ENCODE measurements at regions not wholly inside any gene's neighbourhood (a gene's known extent, or its start where the extent isn't known, plus 50 kb on each side); places are given as distances from the start of the nearest gene placed in this dataset.
"Not testable (repeated sequence)": the region's sequence is repeated elsewhere in the genome, so short reads cannot be mapped to it uniquely, and the experiment has no call there.

- ATAC-seq (ENCODE audit: low read depth in 2 of 2) (no peak), DNase-seq (no peak)
- Histone ChIP-seq H3K4me3 (ENCODE audit: low read depth, low read length) (no peak overlapping the region), H3K36me3 (ENCODE audit: control insufficient read depth, insufficient read depth, low read length) (no peaks in the 10 kb centered on the region), H3K27ac (ENCODE audit: insufficient read depth, low read length, poor library complexity, severe bottlenecking) (no peak overlapping the region), H3K4me1 (ENCODE audit: control insufficient read depth, insufficient read depth, low read length, poor library complexity, severe bottlenecking) (no peaks in the 10 kb centered on the region), H3K9me3 (ENCODE audit: control insufficient read depth in 2 of 2, low read length in 2 of 2) (no peaks in the 10 kb centered on the region), H3K27me3 (ENCODE audit: control insufficient read depth, insufficient read depth, low read length) (peaks cover 6% of the 10 kb centered on the region)
- Mint-ChIP-seq H3K4me1 (peaks cover 0 to 8% (median 1%) of the 10 kb centered on the region in 4 donors), H3K4me3 (no peak overlapping the region), H3K27ac (no peak overlapping the region), H3K27me3 (peaks cover 8% of the 10 kb centered on the region), H3K36me3 (no peaks in the 10 kb centered on the region), H3K9me3 (no peaks in the 10 kb centered on the region)
Observed at GRCh38 chr5:71809446-71809845, 90.4 kb downstream of the CARTPT start.

GRCh38 chr5:71810023-71810422 is 90.9 kb downstream of the CARTPT start:
- Mint-ChIP-seq H3K4me1 (peaks cover 0 to 8% (median 1%) of the 10 kb centered on the region in 4 donors), H3K27ac (peak overlapping the region in 2 of 3 donors; percentile 2 to 65), H3K9me3 (no peaks in the 10 kb centered on the region), H3K4me3 (no peak overlapping the region), H3K27me3 (peaks cover 8% of the 10 kb centered on the region), H3K36me3 (no peaks in the 10 kb centered on the region)
- H3K9me3 ChIP-seq (ENCODE audit: control insufficient read depth in 2 of 2, low read length in 2 of 2): no peaks in the 10 kb centered on the region
- no peaks in the 10 kb centered on the region for H3K36me3 ChIP-seq (ENCODE audit: control insufficient read depth, insufficient read depth, low read length)
- no peak for DNase-seq
- no peak overlapping the region for H3K4me3 ChIP-seq (ENCODE audit: low read depth, low read length)
- no peak for ATAC-seq (ENCODE audit: low read depth in 2 of 2)
- peaks cover 6% of the 10 kb centered on the region for H3K27me3 ChIP-seq (ENCODE audit: control insufficient read depth, insufficient read depth, low read length)
- H3K27ac ChIP-seq (ENCODE audit: insufficient read depth, low read length, poor library complexity, severe bottlenecking): no peak overlapping the region
- H3K4me1 ChIP-seq (ENCODE audit: control insufficient read depth, insufficient read depth, low read length, poor library complexity, severe bottlenecking): no peaks in the 10 kb centered on the region

GRCh38 chr5:71810471-71811195 is 91.6 kb downstream of the CARTPT start:
- Mint-ChIP-seq H3K27me3 (peaks cover 8% of the 10 kb centered on the region), H3K36me3 (no peaks in the 10 kb centered on the region), H3K4me3 (no peak overlapping the region), H3K9me3 (no peaks in the 10 kb centered on the region), H3K4me1 (peaks cover 0 to 8% (median 1%) of the 10 kb centered on the region in 4 donors), H3K27ac (peak overlapping the region in 1 of 3 donors; percentile 2)
- no peak for ATAC-seq (ENCODE audit: low read depth in 2 of 2)
- Histone ChIP-seq H3K4me1 (ENCODE audit: control insufficient read depth, insufficient read depth, low read length, poor library complexity, severe bottlenecking) (no peaks in the 10 kb centered on the region), H3K9me3 (ENCODE audit: control insufficient read depth in 2 of 2, low read length in 2 of 2) (no peaks in the 10 kb centered on the region), H3K36me3 (ENCODE audit: control insufficient read depth, insufficient read depth, low read length) (no peaks in the 10 kb centered on the region), H3K27ac (ENCODE audit: insufficient read depth, low read length, poor library complexity, severe bottlenecking) (no peak overlapping the region), H3K4me3 (ENCODE audit: low read depth, low read length) (no peak overlapping the region), H3K27me3 (ENCODE audit: control insufficient read depth, insufficient read depth, low read length) (peaks cover 6% of the 10 kb centered on the region)
- DNase-seq: no peak

- Histone ChIP-seq H3K27ac (ENCODE audit: insufficient read depth, low read length, poor library complexity, severe bottlenecking) (no peak overlapping the region), H3K36me3 (ENCODE audit: control insufficient read depth, insufficient read depth, low read length) (no peaks in the 10 kb centered on the region), H3K27me3 (ENCODE audit: control insufficient read depth, insufficient read depth, low read length) (peaks cover 1% of the 10 kb centered on the region), H3K4me1 (ENCODE audit: control insufficient read depth, insufficient read depth, low read length, poor library complexity, severe bottlenecking) (no peaks in the 10 kb centered on the region), H3K4me3 (ENCODE audit: low read depth, low read length) (no peak overlapping the region), H3K9me3 (ENCODE audit: control insufficient read depth in 2 of 2, low read length in 2 of 2) (no peaks in the 10 kb centered on the region)
- no peak for ATAC-seq (ENCODE audit: low read depth in 2 of 2)
- H3K27ac Mint-ChIP-seq: no peak overlapping the region
- no peaks in the 10 kb centered on the region for H3K36me3 Mint-ChIP-seq
- no peak overlapping the region for H3K4me3 Mint-ChIP-seq
- DNase-seq: no peak
- no peaks in the 10 kb centered on the region for H3K9me3 Mint-ChIP-seq
- H3K27me3 Mint-ChIP-seq: peaks cover 4% of the 10 kb centered on the region
- peaks cover 0 to 8% (median 1%) of the 10 kb centered on the region in 4 donors for H3K4me1 Mint-ChIP-seq
Observed at GRCh38 chr5:71811779-71812178, 92.7 kb downstream of the CARTPT start.

- Mint-ChIP-seq H3K27ac (no peak overlapping the region), H3K4me3 (no peak overlapping the region), H3K4me1 (no peaks in the 10 kb centered on the region), H3K9me3 (peaks cover 0 to 7% (median 1%) of the 10 kb centered on the region in 7 donors), H3K27me3 (peaks cover 6% of the 10 kb centered on the region), H3K36me3 (no peaks in the 10 kb centered on the region)
- ATAC-seq (ENCODE audit: low read depth in 2 of 2) (no peak), DNase-seq (no peak)
- Histone ChIP-seq H3K27me3 (ENCODE audit: control insufficient read depth, insufficient read depth, low read length) (no peaks in the 10 kb centered on the region), H3K36me3 (ENCODE audit: control insufficient read depth, insufficient read depth, low read length) (no peaks in the 10 kb centered on the region), H3K4me1 (ENCODE audit: control insufficient read depth, insufficient read depth, low read length, poor library complexity, severe bottlenecking) (no peaks in the 10 kb centered on the region), H3K4me3 (ENCODE audit: low read depth, low read length) (no peak overlapping the region), H3K9me3 (ENCODE audit: control insufficient read depth in 2 of 2, low read length in 2 of 2) (no peaks in the 10 kb centered on the region), H3K27ac (ENCODE audit: insufficient read depth, low read length, poor library complexity, severe bottlenecking) (no peak overlapping the region)
Observed at GRCh38 chr5:71816307-71816706, 97.2 kb downstream of the CARTPT start.

- H3K27ac Mint-ChIP-seq: no peak overlapping the region
- DNase-seq (no peak), ATAC-seq (ENCODE audit: low read depth in 2 of 2) (no peak)
- no peak overlapping the region for H3K4me3 Mint-ChIP-seq
- H3K4me1 Mint-ChIP-seq: no peaks in the 10 kb centered on the region
- Histone ChIP-seq H3K36me3 (ENCODE audit: control insufficient read depth, insufficient read depth, low read length) (no peaks in the 10 kb centered on the region), H3K9me3 (ENCODE audit: control insufficient read depth in 2 of 2, low read length in 2 of 2) (no peaks in the 10 kb centered on the region), H3K4me1 (ENCODE audit: control insufficient read depth, insufficient read depth, low read length, poor library complexity, severe bottlenecking) (no peaks in the 10 kb centered on the region), H3K27ac (ENCODE audit: insufficient read depth, low read length, poor library complexity, severe bottlenecking) (no peak overlapping the region), H3K27me3 (ENCODE audit: control insufficient read depth, insufficient read depth, low read length) (no peaks in the 10 kb centered on the region), H3K4me3 (ENCODE audit: low read depth, low read length) (no peak overlapping the region)
- H3K9me3 Mint-ChIP-seq: peaks cover 0 to 21% (median 3%) of the 10 kb centered on the region in 7 donors
- H3K27me3 Mint-ChIP-seq: peaks cover 6% of the 10 kb centered on the region
- H3K36me3 Mint-ChIP-seq: no peaks in the 10 kb centered on the region
Observed at GRCh38 chr5:71817891-71818290, 98.8 kb downstream of the CARTPT start.

- no peak for ATAC-seq (ENCODE audit: low read depth in 2 of 2)
- Mint-ChIP-seq H3K27ac (no peak overlapping the region), H3K4me1 (no peaks in the 10 kb centered on the region), H3K36me3 (no peaks in the 10 kb centered on the region), H3K27me3 (peaks cover 6% of the 10 kb centered on the region), H3K4me3 (no peak overlapping the region), H3K9me3 (peaks cover 2 to 34% (median 8%) of the 10 kb centered on the region in 7 donors)
- no peak for DNase-seq
- no peaks in the 10 kb centered on the region for H3K4me1 ChIP-seq (ENCODE audit: control insufficient read depth, insufficient read depth, low read length, poor library complexity, severe bottlenecking)
- no peaks in the 10 kb centered on the region for H3K27me3 ChIP-seq (ENCODE audit: control insufficient read depth, insufficient read depth, low read length)
- H3K27ac ChIP-seq (ENCODE audit: insufficient read depth, low read length, poor library complexity, severe bottlenecking): no peak overlapping the region
- H3K36me3 ChIP-seq (ENCODE audit: control insufficient read depth, insufficient read depth, low read length): no peaks in the 10 kb centered on the region
- H3K4me3 ChIP-seq (ENCODE audit: low read depth, low read length): no peak overlapping the region
- H3K9me3 ChIP-seq (ENCODE audit: control insufficient read depth in 2 of 2, low read length in 2 of 2): peaks cover under 1 to 6% of the 10 kb centered on the region in 2 experiments
Observed at GRCh38 chr5:71821029-71821428, 102.0 kb downstream of the CARTPT start.

- not testable (repeated sequence) for H3K4me3 ChIP-seq (ENCODE audit: low read depth, low read length); H3K4me3 Mint-ChIP-seq
- H3K9me3 Mint-ChIP-seq: peaks cover 2 to 40% (median 15%) of the 10 kb centered on the region in 7 donors
Observed at GRCh38 chr5:71822065-71822464, 103.0 kb downstream of the CARTPT start.

More at GRCh38 chr5:71822065-71822464, 103.0 kb downstream of the CARTPT start:
- not testable (repeated sequence) for H3K27me3 Mint-ChIP-seq; H3K4me1 ChIP-seq (ENCODE audit: control insufficient read depth, insufficient read depth, low read length, poor library complexity, severe bottlenecking); H3K27ac ChIP-seq (ENCODE audit: insufficient read depth, low read length, poor library complexity, severe bottlenecking); H3K4me1 Mint-ChIP-seq; DNase-seq; H3K27ac Mint-ChIP-seq; H3K36me3 ChIP-seq (ENCODE audit: control insufficient read depth, insufficient read depth, low read length); H3K36me3 Mint-ChIP-seq; ATAC-seq (ENCODE audit: low read depth in 2 of 2); H3K27me3 ChIP-seq (ENCODE audit: control insufficient read depth, insufficient read depth, low read length)
- H3K9me3 ChIP-seq (ENCODE audit: control insufficient read depth in 2 of 2, low read length in 2 of 2): peaks cover 8 to 14% of the 10 kb centered on the region in 2 experiments

Measured in CD4-positive, CD25-positive, alpha-beta regulatory T cell (primary cell).